NCI-H524 treated with DMSO at 0.1 percent for 48 hours (cell line): ENCODE measurements at regions not wholly inside any gene's neighbourhood (a gene's known extent, or its start where the extent isn't known, plus 50 kb on each side); places are given as distances from the start of the nearest gene placed in this dataset.
"Not testable (repeated sequence)": the region's sequence is repeated elsewhere in the genome, so short reads cannot be mapped to it uniquely, and the experiment has no call there.

ENCODE experiments used
- DNase-seq: peaks from one replicate; lab custom pipeline; 2025; lab: John Stamatoyannopoulos, UW

- DNase-seq, result no peak
These were observed 776.1 kb upstream of the RAB6C start for GRCh38 chr2:129203331-129203730.

DNA sequence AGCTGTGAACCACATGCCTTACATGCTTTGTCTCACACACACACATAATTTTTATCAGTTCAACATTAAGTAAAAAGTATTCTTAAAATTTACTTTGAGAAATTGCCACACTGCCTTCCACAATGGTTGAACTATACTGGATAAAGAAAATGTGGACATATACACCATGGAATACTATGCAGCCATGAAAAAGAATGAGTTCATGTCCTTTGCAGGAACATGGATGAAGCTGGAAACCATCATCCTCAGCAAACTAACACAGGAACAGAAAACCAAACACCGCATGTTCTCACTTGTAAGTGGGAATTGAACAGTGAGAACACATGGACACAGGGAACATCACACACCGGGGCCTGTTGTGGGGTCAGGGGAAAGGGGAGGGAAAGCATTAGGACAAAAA lies 774.9 kb upstream of the RAB6C start:
- DNase-seq, result not testable (repeated sequence)

DNA sequence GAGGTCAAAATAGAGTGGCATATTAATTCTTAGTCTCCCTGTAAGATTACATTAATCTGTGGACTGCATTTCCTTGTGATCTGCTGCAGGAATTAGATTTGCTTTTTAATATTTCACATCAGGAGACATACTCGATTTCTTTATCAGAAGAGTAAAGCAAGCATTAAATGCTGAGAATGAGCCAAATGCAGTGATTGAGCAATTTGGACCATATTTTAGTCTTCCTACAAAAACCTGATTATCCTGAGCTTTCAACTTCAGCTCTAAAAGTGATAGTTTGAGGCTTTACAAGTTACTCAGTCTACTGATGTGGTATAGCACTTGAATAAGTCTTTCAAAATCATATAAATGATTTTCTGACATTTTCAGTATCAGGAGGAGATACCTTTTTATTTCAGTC lies 774.3 kb upstream of the RAB6C start:
- no peak for DNase-seq

DNA sequence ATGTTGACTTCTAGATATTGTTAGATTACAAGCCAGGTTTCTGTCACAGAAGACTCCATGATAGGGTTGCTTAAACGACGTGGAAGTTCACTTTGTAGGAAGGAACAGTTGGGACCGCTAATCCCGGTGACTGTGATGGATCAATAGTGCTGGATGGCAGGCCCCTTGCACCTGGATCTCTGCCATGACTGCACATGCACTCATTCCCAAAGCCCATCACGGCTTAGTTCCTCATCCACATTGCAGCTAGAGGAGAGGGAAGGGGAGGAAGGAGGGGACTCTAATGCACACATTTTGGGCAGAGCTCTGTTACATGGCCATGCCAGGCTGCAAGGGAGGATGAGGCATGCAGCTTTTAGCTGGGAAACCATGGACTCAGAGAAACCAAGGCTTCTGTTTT lies 773.7 kb upstream of the RAB6C start:
- DNase-seq, result no peak

DNA sequence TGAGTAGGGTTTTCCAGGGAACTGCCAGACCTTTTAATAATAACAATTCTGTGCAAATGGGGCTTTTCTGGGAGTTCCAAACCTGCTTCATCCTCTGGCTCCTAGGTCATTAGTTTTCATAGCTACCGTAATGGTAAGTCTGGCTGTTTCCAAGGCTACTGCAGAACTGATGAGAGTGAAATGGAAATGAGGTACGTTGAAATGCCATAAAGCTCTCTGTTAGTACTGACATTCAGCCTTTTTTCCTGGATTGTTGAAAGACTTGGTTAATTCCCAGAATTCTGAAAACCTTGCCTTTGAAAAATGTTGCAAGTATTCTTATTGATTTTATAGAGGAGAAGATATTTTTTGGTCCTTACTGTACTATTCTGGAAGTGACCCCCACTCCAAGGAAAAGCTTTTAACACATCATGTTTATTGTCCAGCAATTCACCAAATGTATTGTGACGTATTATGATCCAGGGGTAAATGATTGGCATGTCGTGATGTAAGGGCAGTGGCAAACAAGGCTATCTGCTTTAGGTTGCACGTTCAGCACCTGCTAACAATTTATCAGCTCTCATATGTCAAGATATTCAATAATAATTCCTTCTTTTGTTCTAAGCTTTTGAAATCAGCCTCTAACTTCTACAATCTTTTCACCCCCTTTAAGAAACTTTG lies 767.0 kb upstream of the RAB6C start:
- DNase-seq, result no peak

DNA sequence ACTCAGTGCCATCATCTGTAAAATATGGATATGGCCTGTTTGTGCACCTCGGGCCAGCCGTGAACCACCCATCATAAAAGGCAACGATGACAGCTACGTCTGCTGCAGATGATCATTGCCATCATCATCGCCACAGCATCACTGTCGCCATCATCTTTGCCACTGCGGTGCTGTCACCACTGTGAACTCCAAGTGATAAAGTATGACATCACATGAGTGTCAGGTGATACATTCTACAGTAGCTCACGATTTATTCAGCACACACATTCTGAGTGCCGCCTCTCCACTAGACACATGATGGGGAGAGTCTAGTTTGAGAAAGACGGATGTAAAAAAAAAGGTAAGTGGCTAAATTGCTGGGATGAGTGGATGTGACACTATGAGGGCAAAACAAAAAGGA lies 755.4 kb upstream of the RAB6C start:
- DNase-seq, result no peak

- no peak for DNase-seq
These were observed 755.0 kb upstream of the RAB6C start for GRCh38 chr2:129224486-129224885.

DNA sequence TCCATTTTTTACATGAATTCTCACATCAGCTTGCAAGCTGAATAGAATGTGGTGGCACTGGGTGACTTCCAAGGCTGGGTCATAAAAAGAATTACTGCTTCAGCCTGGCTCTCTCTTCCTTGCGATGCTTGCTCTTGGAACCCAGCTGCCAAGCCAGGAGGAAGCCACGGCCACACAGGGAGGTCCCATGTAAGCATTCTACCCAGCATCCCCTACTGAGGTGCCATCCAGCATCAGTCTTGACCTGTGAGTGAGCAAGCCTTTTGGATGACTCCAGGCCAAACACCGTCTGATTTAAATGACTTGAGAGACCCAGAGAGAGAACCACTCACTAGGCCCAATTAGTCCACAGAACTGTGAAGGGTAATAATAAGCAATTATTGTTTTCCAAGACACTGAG lies 750.3 kb upstream of the RAB6C start:
- no peak for DNase-seq

- no peak for DNase-seq
These were observed 749.5 kb upstream of the RAB6C start for GRCh38 chr2:129229830-129230441.

GRCh38 chr2:129231924-129232323 lies 747.5 kb upstream of the RAB6C start:
- DNase-seq, result no peak

- no peak for DNase-seq
These were observed 746.3 kb upstream of the RAB6C start for GRCh38 chr2:129233166-129233565.

GRCh38 chr2:129233751-129234406 lies 745.6 kb upstream of the RAB6C start:
- DNase-seq, result no peak

DNA sequence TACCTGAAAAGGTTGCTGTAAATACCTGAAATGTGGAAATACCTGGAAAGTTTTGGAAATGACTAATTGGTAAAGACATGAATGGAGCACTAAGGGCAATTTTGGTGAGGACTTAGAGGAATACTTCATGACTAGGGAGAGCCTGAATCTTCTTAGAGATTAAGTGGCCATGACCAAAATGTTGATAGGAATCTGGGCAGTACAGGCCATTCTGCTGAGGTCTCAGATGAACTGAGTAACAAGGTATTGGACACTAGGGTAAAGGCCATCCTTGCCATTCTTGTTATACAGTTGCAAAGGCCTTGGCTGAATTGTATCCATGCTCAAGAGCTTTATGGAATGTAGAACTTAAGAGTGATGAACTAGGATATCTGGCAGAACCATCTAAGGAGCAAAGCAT lies 742.9 kb upstream of the RAB6C start:
- no peak for DNase-seq

DNA sequence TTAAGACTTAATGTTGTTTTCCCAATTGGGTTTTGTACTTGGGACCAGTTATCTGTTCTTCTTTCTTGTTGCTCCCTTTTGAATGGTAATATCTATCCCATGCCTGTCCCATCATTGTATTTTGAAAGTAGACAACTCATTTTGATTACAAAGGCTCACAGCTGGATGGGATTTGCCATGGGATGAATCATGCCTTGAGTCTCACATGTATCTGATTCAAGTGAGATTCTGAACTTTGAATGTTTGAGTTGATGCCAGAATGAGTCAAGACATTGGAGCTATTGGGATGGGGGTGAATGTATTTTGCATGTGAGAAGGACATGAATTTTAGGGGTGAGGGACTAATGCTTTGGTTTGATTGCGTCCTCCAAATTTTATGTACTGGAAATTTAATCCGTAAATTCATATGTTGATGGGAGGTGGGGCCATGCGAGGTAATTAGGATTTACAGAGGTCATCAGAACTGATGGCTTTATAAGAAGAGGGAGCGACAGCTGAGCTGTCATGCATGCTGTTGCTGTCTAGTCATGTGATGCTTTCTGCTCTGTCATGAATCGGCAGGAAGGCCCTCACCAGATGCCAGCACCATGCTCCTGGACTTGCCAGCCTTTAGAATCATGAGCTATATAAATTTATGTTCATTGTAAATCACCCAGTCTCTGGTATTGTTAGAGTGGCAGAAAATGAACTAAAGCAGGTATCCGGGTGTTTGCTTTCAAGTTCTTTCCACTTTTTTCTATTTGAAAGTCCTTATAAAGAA lies 741.3 kb upstream of the RAB6C start:
- DNase-seq, result no peak

DNA sequence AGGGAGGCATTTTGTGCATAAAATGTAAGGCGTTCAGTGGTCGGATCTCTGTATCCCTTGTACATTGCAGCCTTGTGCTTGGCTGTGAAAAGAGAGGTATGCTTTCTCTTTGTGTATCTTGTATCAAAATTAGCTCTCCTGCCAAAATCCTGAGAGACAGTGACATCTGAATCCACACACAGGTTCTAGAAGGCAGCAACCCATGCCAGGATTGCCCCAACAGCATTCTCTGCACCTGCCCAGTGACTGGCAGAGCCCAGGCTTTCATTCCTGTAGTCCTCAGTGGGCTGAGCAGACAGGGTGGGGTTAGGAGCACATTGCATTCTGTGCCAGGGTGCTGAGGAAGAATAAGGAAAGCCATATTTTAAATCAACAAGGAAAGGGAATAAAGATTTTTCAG lies 740.3 kb upstream of the RAB6C start:
- DNase-seq, result no peak

GRCh38 chr2:129240061-129240460 lies 739.4 kb upstream of the RAB6C start:
- DNase-seq, result no peak

DNA sequence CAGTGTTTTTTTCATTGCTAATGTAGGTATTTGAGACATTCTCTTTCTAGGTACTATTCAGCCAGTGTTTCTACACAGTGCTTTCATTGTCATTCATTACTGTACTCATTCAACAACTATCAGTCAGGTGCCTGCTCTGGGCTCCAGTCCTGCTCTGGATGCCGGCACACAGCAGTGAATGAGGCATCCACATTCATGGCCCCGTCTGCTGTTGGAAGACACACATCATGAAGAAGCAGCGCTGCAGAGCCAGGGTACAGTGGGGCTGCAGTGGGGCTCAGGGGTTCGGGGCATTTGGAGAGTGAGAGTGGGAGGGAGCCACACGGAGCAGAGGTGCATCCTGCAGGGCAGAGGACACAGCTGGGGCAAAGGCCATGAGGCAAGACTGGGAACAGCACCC lies 737.2 kb upstream of the RAB6C start:
- no peak for DNase-seq

GRCh38 chr2:129247751-129248150 lies 731.7 kb upstream of the RAB6C start:
- DNase-seq, result no peak

DNA sequence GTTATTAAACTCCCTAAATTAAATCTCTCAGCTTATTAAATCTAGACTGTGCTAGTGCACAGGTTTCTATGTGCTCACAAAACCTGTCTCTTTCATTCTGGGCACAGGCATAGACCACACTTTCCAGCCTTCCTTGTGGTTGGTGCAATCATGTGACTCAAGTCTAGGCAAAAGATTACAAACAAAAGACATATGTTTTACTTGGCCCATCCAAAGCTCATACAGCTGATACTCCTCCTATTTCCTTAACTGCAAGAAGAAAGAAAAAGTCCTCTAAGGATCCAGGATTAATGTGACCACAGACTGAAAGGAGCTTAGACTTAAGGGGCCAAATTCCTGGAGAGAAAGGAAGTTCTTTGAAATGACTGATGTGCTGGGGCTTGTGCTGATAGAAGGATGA lies 731.3 kb upstream of the RAB6C start:
- no peak for DNase-seq

- no peak for DNase-seq
These were observed 726.5 kb upstream of the RAB6C start for GRCh38 chr2:129252781-129253460.

DNA sequence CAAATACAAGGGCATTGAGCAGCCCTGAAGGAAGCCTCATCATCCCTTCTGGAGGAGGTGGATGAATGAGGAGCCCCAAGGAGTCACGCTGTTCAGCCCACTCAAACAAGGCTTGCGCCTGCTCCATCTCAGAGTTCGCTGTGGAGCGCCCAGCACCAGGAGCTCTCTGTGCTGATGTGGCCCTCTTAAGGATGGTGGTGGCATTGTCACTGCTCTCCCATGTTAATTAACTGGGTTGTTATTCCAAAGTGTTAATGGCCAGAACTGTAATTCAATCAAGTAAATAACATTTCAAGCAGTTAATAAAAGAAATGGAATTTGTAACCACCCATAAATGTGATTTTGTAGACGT lies 726.0 kb upstream of the RAB6C start:
- no peak for DNase-seq

DNA sequence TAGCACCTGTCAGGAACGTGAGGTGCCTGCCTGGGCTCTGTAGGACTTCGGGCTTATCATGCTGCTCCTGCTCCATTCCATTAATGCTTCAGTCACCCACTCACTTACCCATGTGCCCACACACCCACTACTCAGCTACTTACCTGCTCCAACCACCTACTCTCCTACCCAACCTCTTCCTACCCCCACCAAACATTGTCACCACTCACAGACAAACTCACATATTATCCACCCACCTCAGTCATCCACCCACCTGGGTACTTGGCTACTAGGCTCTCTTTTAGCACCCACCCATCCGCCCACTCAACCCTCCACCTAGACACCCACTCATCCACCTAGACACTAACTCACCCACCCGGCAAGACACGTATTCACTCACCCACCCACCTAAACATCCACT lies 724.7 kb upstream of the RAB6C start:
- DNase-seq, result no peak
